GM12891 (cell line): ENCODE measurements at regions not wholly inside any gene's neighbourhood (a gene's known extent, or its start where the extent isn't known, plus 50 kb on each side); places are given as distances from the start of the nearest gene placed in this dataset.

Experiments used
- POLR2A ChIP-seq: IDR thresholded peaks from 2 replicates; pipeline ENCODE4 v1.6.1; 2011; ENCODE audit warnings: low read depth, low read length, control low read depth
- POLR2AphosphoS5 ChIP-seq: IDR thresholded peaks from 2 replicates; pipeline ENCODE4 v1.6.1; 2011; ENCODE audit warnings: low read depth, low read length, control low read depth
- SPI1 ChIP-seq: IDR thresholded peaks from 2 replicates; pipeline ENCODE4 v1.6.1; 2011; ENCODE audit warnings: low read depth, low read length, control low read depth
- TAF1 ChIP-seq: IDR thresholded peaks from 2 replicates; pipeline ENCODE4 v1.6.1; 2011; ENCODE audit warnings: low read depth, low read length, control low read depth

DNA sequence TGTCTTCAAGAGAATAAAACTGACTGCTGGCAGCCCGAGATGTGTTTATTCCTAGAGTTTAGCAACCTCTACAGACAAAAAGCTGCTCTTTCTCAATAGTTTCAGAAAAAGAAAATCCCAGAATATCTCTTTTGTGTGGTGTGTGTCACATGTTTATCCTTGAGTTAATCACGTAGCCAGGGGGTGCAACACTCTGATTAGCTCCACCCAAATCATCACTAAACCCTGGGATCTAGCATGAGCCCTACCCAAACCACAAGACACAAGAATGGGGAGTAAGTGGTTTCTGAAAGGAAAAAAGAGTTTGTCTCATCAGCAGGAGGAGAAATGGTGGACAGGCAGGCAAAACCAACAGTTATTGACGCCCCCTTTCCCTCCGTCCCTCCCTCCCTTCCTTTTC, 78.5 kb upstream of the AGBL1 start:
- no peak for TF ChIP-seq POLR2A
- no peak for TF ChIP-seq POLR2AphosphoS5
- TF ChIP-seq SPI1, result no peak
- no peak for TF ChIP-seq TAF1
